Neuronal stem cell (in vitro differentiated cells): ENCODE measurements at regions not wholly inside any gene's neighbourhood (a gene's known extent, or its start where the extent isn't known, plus 50 kb on each side); places are given as distances from the start of the nearest gene placed in this dataset.

ENCODE experiments used
- DNase-seq: peaks from one replicate; pipeline ENCODE4 v3.0.0-alpha.2; 2013; ENCODE audit warnings: low spot score
- H2AFZ ChIP-seq: one replicate; pipeline ENCODE4 v1.6.1; 2013; ENCODE audit warnings: mild to moderate bottlenecking, low read length, inconsistent platforms
- H2AK5ac ChIP-seq: 2 replicates; pipeline ENCODE4 v1.6.1; 2013; ENCODE audit warnings: low read depth, mild to moderate bottlenecking, inconsistent platforms, low read length, moderate library complexity, mixed read lengths
- H2BK120ac ChIP-seq: 2 replicates; pipeline ENCODE4 v1.6.1; 2013; ENCODE audit warnings: low read depth, mild to moderate bottlenecking, inconsistent platforms, low read length, moderate library complexity, mixed read lengths
- H2BK12ac ChIP-seq: one replicate; pipeline ENCODE4 v1.6.1; 2013; ENCODE audit warnings: low read length, inconsistent platforms
- H2BK15ac ChIP-seq: 2 replicates; pipeline ENCODE4 v1.6.1; 2013; ENCODE audit warnings: mild to moderate bottlenecking, low read length, inconsistent platforms, mixed read lengths
- H2BK5ac ChIP-seq: one replicate; pipeline ENCODE4 v1.6.1; 2013; ENCODE audit warnings: inconsistent platforms, mild to moderate bottlenecking, low read length, moderate library complexity
- H3K14ac ChIP-seq: one replicate; pipeline ENCODE4 v1.6.1; 2013; ENCODE audit warnings: low read length, inconsistent platforms
- H3K18ac ChIP-seq: 2 replicates; pipeline ENCODE4 v1.6.1; 2013; ENCODE audit warnings: low read length, inconsistent platforms
- H3K23ac ChIP-seq: 2 replicates; pipeline ENCODE4 v1.6.1; 2013; ENCODE audit warnings: low read depth, mild to moderate bottlenecking, mixed read lengths, low read length, inconsistent platforms; ENCODE audit not compliant: poor library complexity
- H3K27ac ChIP-seq: replicated peaks from 3 replicates; pipeline ENCODE4 v1.5.1; 2013; ENCODE audit warnings: low read length, inconsistent platforms
- H3K27me3 ChIP-seq, 3 experiments: 2 replicates each; pipeline ENCODE4 v1.6.1; 2013; ENCODE audit warnings: low read length in 3 of 3, mild to moderate bottlenecking in 2 of 3, inconsistent platforms in 1 of 3, low read depth in 1 of 3, mixed read lengths in 1 of 3, moderate library complexity in 1 of 3; ENCODE audit not compliant: control insufficient read depth in 3 of 3, insufficient read depth in 3 of 3
- H3K36me3 ChIP-seq, 2 donors: replicated peaks in 1 of 2; 2 replicates each; pipeline ENCODE4 v1.6.1; 2013; ENCODE audit warnings: low read length in 2 of 2; ENCODE audit not compliant: control insufficient read depth in 2 of 2, insufficient read depth in 2 of 2
- H3K4ac ChIP-seq: 2 replicates; pipeline ENCODE4 v1.6.1; 2013; ENCODE audit warnings: inconsistent platforms, mild to moderate bottlenecking, low read length, moderate library complexity
- H3K4me1 ChIP-seq, 2 donors: 1 replicate in 1 of 2; 2 replicates in 1 of 2; pipeline ENCODE4 v1.6.1; 2013; ENCODE audit warnings: low read length in 2 of 2, low read depth in 1 of 2; ENCODE audit not compliant: control insufficient read depth in 2 of 2, insufficient read depth in 1 of 2
- H3K4me2 ChIP-seq: one replicate; pipeline ENCODE4 v1.6.1; 2013; ENCODE audit warnings: mild to moderate bottlenecking, low read length, inconsistent platforms; ENCODE audit not compliant: insufficient read depth, poor library complexity, severe bottlenecking
- H3K4me3 ChIP-seq, 2 donors: 2 replicates each; pipeline ENCODE4 v1.5.1; 2013; ENCODE audit warnings: low read length in 2 of 2, mild to moderate bottlenecking in 2 of 2, inconsistent platforms in 1 of 2, moderate library complexity in 1 of 2
- H3K79me1 ChIP-seq: one replicate; pipeline ENCODE4 v1.6.1; 2013; ENCODE audit warnings: low read depth, mild to moderate bottlenecking, inconsistent platforms, low read length, moderate library complexity
- H3K9ac ChIP-seq: one replicate; pipeline ENCODE4 v1.6.1; 2013; ENCODE audit warnings: mild to moderate bottlenecking, low read depth, low read length, inconsistent platforms; ENCODE audit not compliant: poor library complexity
- H3K9me3 ChIP-seq, 2 donors: replicated peaks in 1 of 2; 2 replicates each; pipeline versions ENCODE3 to v1.6.1; 2013; ENCODE audit warnings: low read length in 2 of 2, mild to moderate bottlenecking in 2 of 2, inconsistent platforms in 1 of 2, low read depth in 1 of 2, mixed read lengths in 1 of 2, moderate library complexity in 1 of 2; ENCODE audit not compliant: control insufficient read depth in 2 of 2, insufficient read depth in 1 of 2
- H4K8ac ChIP-seq: one replicate; pipeline ENCODE4 v1.6.1; 2013; ENCODE audit warnings: low read depth, mild to moderate bottlenecking, inconsistent platforms, low read length, moderate library complexity
- H4K91ac ChIP-seq: one replicate; pipeline ENCODE4 v1.6.1; 2013; ENCODE audit warnings: low read length, low read depth, mild to moderate bottlenecking, inconsistent platforms; ENCODE audit not compliant: poor library complexity
- WGBS, 2 donors: extraction: QIAGEN DNeasy Blood & Tissue Kit; methylation state at CpG; one replicate each; pipeline ENCODE4 v1.1.7; 2013; ENCODE audit warnings: missing lambda C conversion rate in 2 of 2, mixed read lengths in 1 of 2; ENCODE audit not compliant: insufficient read length in 2 of 2, insufficient replicate concordance in 1 of 2; ENCODE audit errors: extremely low coverage in 2 of 2; 5-methylcytosine and 5-hydroxymethylcytosine counted together

- Histone ChIP-seq H3K9me3 (no peaks in the 10 kb centered on the region), H3K4me3 (no peak overlapping the region)
These were observed 676.4 kb upstream of the ADAMTS5 start for GRCh38 chr21:27643326-27643725.

DNA sequence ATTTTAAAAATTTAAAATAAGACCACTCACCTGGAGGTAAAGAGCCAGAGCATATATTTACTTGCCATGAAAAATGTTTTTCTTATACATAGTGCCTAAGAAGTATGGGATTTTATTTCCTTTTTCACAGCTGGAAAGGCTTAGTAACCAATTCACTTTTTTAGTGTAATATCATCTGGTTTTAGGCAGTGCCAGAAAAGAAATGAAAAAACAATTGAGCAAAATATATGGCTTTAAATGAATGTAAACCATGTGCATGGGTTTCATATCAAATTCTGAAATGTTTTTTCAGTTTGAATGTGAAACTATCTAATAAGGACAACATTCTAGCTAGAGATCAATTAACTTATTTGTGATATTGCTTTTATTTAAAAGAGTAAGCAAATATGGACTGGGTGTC is 672.4 kb upstream of the ADAMTS5 start:
- Histone ChIP-seq H3K14ac (no peak overlapping the region), H3K27ac (no peak overlapping the region), H3K36me3 (no peaks in the 10 kb centered on the region), H4K8ac (no peak overlapping the region), H2BK120ac (no peak overlapping the region), H2BK12ac (no peak overlapping the region), H2AFZ (no peak overlapping the region), H2BK5ac (no peak overlapping the region), H3K27me3 (no peaks in the 10 kb centered on the region), H3K9ac (no peak overlapping the region), H3K4me1 (no peaks in the 10 kb centered on the region), H3K9me3 (no peaks in the 10 kb centered on the region), H3K18ac (no peak overlapping the region), H2BK15ac (no peak overlapping the region), H4K91ac (no peak overlapping the region), H3K79me1 (no peaks in the 10 kb centered on the region), H3K4ac (no peak overlapping the region), H2AK5ac (no peak overlapping the region), H3K4me2 (no peak overlapping the region), H3K23ac (no peak overlapping the region), H3K4me3 (no peak overlapping the region)
- no peak for DNase-seq

More at GRCh38 chr21:27643326-27643725, 676.4 kb upstream of the ADAMTS5 start:
- no peak for DNase-seq
- no peaks in the 10 kb centered on the region for H3K79me1 ChIP-seq
- H3K36me3 ChIP-seq: no peaks in the 10 kb centered on the region
- no peak overlapping the region for H2AFZ ChIP-seq
- no peak overlapping the region for H3K18ac ChIP-seq
- H4K91ac ChIP-seq: no peak overlapping the region
- no peak overlapping the region for H4K8ac ChIP-seq
- WGBS, 2 donors: no CpG with 5 or more reads among the region's 1 CpG
- no peak overlapping the region for H3K4me2 ChIP-seq
- no peak overlapping the region for H2AK5ac ChIP-seq
- no peak overlapping the region for H3K14ac ChIP-seq
- H3K23ac ChIP-seq: no peak overlapping the region
- H3K9ac ChIP-seq: no peak overlapping the region
- no peak overlapping the region for H3K27ac ChIP-seq
- H3K27me3 ChIP-seq: no peaks in the 10 kb centered on the region
- no peak overlapping the region for H2BK5ac ChIP-seq
- no peaks in the 10 kb centered on the region for H3K4me1 ChIP-seq
- H2BK15ac ChIP-seq: no peak overlapping the region
- no peak overlapping the region for H2BK12ac ChIP-seq
- H3K4ac ChIP-seq: no peak overlapping the region
- H2BK120ac ChIP-seq: no peak overlapping the region

DNA sequence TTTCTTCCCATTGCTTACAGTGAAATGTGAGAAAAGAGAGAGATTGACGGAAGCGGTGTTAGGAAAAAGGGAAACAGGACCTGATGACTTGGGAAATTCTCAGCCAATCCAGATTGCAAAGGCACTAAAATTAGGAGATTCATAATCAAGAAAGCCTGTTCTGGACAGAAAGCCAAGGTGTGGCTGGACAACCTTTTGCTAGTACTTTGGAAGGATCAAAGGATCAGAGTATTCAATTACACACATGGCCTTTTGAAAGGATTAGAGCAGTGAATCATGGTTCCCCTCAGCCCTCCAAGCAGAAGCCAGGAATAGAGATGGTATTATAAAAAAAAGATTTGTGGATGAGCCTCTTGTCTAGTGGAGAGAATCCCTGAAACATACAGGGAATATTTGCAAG is 669.8 kb upstream of the ADAMTS5 start:
- Histone ChIP-seq H2BK120ac (no peak overlapping the region), H4K8ac (no peak overlapping the region), H2AFZ (no peak overlapping the region), H3K36me3 (no peaks in the 10 kb centered on the region), H2BK12ac (no peak overlapping the region), H4K91ac (no peak overlapping the region), H2BK15ac (no peak overlapping the region), H3K4me1 (no peaks in the 10 kb centered on the region), H2AK5ac (no peak overlapping the region), H3K4me3 (no peak overlapping the region), H3K27ac (no peak overlapping the region), H3K23ac (no peak overlapping the region), H3K79me1 (no peaks in the 10 kb centered on the region), H3K9ac (no peak overlapping the region), H2BK5ac (no peak overlapping the region), H3K14ac (no peak overlapping the region), H3K4ac (no peak overlapping the region), H3K27me3 (no peaks in the 10 kb centered on the region), H3K4me2 (no peak overlapping the region), H3K18ac (no peak overlapping the region), H3K9me3 (no peaks in the 10 kb centered on the region)
- no CpG with 5 or more reads among the region's 2 CpGs for WGBS, 2 donors
- DNase-seq: no peak

DNA sequence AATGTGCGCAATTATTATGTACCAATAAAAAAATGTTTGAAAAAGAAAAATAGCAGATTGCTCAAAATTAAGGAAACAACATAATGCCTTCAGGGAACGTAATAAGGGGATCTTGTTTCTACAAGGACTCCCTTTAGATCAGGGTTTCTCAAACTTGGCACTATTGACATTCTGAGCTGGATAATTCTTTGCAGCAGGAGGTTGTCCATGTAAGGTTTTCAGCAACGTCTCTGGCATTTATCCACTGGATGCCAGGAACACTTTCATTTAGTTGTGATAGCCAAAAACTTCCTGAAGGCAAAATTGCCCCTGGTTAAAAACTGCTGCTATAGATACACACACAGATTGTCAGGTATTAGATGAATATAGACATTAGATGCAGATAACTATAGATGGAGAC is 666.7 kb upstream of the ADAMTS5 start:
- Histone ChIP-seq H2BK120ac (no peak overlapping the region), H2BK15ac (no peak overlapping the region), H3K4ac (no peak overlapping the region), H3K4me2 (no peak overlapping the region), H3K27ac (no peak overlapping the region), H3K27me3 (no peaks in the 10 kb centered on the region), H4K8ac (no peak overlapping the region), H3K9me3 (no peaks in the 10 kb centered on the region), H2BK12ac (no peak overlapping the region), H3K18ac (no peak overlapping the region), H3K14ac (no peak overlapping the region), H2AFZ (no peak overlapping the region), H4K91ac (no peak overlapping the region), H3K23ac (no peak overlapping the region), H3K4me3 (no peak overlapping the region), H3K4me1 (no peaks in the 10 kb centered on the region), H2AK5ac (no peak overlapping the region), H3K36me3 (no peaks in the 10 kb centered on the region), H3K9ac (no peak overlapping the region), H3K79me1 (no peaks in the 10 kb centered on the region), H2BK5ac (no peak overlapping the region)
- no peak for DNase-seq
- no CpG with 5 or more reads among the region's 3 CpGs for WGBS, 2 donors
